Stromal cell of bone marrow (primary cell): ENCODE measurements at regions not wholly inside any gene's neighbourhood (a gene's known extent, or its start where the extent isn't known, plus 50 kb on each side); places are given as distances from the start of the nearest gene placed in this dataset.

Experiments
- DNase-seq: peaks from one replicate; pipeline ENCODE4 v3.0.0-alpha.2; 2012; ENCODE audit warnings: low read depth

- DNase-seq, result peak; percentile 23
Measured at GRCh38 chrX:115491766-115492165, 69.2 kb upstream of the PLS3 start.

DNA sequence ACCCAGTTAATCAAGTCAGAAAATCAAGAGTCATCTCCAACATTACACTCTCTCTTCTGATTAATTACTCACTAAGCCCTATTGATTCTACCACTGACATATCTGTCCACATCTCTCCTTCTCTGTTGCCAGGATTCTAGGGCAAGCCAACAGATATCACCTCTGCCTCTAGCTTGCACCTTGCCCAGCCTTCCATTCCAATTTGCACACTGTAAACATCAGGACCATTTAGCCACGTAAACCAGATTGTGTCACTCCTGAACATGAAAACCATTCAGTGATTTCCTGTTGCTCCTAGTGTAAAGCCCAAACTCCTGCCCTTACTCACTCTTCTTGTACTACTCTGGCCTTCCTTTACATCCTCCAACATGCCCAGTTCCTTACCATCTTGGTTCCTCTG, 68.0 kb upstream of the PLS3 start:
- no peak for DNase-seq

GRCh38 chrX:115494161-115494560, 66.8 kb upstream of the PLS3 start:
- no peak for DNase-seq

DNA sequence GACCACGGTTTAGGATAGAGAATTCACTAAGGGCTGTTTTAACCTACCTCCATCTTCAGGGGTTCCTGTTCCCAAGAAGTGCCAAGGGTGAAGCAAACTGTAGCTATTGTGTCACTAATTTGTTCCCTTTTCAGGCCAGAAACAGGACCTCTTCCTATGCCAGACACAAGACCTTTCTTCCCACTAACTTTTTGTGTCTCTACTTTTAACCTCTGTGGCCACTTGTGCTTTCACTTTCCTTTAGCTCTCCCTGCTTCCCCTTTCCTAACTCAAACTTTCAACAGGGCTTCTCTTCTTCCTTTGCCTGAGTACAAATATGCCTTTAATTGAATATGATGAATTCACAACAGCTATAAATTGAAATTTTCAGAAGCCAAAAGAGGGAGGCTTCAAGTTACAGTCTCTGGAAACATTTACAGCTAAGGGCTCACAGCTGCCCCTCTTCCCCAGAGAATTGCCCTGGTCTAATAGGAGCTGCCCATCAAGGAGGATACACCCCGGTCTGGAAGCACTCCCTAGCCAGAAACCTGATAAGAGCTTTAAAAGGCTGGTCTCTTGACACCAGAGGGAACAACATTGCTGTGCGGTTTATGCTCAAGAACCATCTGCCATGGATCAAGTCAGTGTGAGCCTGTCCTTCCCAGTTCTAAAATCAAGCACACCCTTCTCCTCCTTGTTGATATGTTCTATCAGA, 61.7 kb upstream of the PLS3 start:
- no peak for DNase-seq

GRCh38 chrX:115503099-115503498, 57.9 kb upstream of the PLS3 start:
- no peak for DNase-seq

GRCh38 chrX:115504167-115504566, 56.8 kb upstream of the PLS3 start:
- no peak for DNase-seq
